HG03280 (cell line): ENCODE measurements at regions not wholly inside any gene's neighbourhood (a gene's known extent, or its start where the extent isn't known, plus 50 kb on each side); places are given as distances from the start of the nearest gene placed in this dataset.

Source experiments
- ATAC-seq: cut with Tn5 transposase; IDR thresholded peaks from one replicate; pipeline ENCODE4 v1.9.1; 2021; ENCODE audit warnings: mild to moderate bottlenecking, moderate library complexity; ENCODE audit not compliant: unreplicated experiment

DNA sequence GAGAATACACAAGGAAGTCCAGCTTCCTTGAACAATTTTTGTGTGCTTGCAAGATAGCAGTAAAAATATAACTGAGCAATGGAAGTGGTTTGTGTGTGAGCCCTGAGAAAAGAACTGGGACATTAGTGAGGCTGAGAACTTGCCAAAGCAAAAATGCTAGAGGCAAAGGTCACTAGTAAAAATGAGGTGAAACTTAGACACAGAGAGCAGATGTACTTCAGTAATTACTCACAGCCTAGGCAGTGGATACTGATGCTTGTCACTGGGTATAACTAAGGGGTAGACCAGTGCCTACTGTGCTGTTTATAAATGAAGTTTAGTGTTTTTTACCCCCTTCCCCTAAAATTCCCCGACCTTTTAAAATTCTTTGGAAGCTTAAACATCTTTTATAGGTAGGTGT is 450.1 kb downstream of the LPIN1 start:
- no peak for ATAC-seq

GRCh38 chr2:12197133-12197532 is 450.7 kb downstream of the LPIN1 start:
- ATAC-seq, result no peak

DNA sequence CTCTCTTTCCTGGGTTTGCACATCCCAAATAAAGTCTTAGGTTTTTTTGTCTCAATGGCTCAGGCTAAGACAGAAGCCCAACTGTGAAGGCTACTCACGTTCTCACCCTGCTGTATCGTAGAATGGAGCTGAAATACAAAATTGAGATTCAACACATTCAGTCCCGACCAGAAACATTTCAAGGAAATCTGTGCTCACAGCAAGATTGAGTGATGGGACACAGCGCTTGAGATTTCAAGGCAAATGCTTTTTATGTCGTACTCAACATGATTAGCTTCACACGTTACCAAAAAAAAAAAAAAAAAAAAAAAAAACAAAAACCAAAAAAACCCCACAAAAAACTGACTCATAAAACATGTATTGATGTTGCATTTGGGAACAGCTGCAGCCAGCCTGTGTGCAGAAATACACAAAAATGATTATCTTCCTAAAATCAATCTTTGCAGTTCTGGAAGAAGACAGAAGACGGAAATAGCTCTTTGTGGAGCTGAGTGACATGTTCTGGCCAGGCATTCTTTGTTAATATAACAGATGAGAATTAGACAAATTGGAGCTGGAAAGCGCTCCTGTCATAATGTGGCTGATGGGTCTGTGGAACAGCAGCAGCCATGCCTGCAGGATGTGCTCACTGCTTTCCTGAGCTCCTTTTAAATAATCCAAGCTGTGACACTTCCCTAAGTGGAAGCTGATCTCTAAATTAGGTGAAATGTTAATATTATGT is 453.2 kb downstream of the LPIN1 start:
- ATAC-seq, result no peak

DNA sequence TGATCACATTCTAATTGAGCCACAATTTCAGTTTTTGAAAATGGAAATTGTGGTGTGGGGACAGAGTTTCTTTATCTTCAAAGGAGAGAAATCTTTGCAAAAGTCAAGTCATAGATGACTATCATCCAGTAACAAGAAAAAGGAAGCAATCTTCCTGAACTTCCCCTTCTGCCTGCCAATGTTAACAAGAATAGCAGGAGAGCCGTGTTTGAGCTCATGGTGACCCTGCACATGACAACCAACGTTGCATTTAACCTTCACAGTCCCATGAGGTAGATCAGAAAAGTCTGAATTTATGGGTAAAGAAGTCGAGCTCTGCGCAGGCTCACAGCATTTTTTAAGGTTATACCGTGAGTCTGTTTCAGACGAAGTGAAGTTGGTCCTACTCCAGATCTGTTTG is 454.9 kb downstream of the LPIN1 start:
- ATAC-seq, result no peak

GRCh38 chr2:12202313-12203075 is 456.1 kb downstream of the LPIN1 start:
- ATAC-seq, result no peak

DNA sequence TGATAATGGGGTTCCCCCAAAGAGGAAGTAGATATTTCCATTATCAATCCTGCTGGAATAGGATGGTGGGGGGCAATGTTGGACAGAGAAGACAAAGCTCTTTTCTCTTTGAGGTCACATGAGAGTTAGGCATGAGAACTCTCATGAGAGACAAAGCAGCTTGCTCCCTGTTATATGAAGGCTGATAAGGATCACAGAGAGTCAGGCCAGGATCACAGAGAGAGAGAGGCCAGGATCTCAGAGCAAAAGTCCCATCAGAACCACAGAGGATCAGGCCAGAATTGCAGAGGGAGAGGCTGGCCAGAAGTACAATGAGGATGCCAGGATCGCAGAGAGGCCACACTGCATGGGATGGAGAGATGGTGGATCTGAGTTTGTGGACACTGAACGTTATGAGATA is 457.1 kb downstream of the LPIN1 start:
- no peak for ATAC-seq

DNA sequence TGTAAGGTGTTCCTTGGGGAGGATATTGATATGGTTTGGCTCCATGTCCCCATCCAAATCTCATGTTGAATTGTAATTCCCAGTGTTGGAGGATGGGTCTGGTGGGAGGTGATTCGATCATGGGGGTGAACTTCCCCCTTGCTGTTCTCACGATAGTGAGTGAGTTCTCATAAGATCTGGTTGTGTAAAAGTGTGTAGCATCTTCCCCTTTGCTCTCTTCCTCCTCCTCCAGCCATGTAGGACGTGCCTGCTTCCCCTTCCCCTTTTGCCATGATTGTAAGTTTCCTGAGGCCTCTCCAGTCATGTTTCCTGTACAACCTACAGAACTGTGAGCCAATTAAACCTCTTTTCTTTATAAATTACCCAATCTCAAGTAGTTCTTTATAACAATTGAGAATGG is 458.7 kb downstream of the LPIN1 start:
- ATAC-seq, result no peak

GRCh38 chr2:12207491-12207890 is 461.1 kb downstream of the LPIN1 start:
- ATAC-seq, result no peak

DNA sequence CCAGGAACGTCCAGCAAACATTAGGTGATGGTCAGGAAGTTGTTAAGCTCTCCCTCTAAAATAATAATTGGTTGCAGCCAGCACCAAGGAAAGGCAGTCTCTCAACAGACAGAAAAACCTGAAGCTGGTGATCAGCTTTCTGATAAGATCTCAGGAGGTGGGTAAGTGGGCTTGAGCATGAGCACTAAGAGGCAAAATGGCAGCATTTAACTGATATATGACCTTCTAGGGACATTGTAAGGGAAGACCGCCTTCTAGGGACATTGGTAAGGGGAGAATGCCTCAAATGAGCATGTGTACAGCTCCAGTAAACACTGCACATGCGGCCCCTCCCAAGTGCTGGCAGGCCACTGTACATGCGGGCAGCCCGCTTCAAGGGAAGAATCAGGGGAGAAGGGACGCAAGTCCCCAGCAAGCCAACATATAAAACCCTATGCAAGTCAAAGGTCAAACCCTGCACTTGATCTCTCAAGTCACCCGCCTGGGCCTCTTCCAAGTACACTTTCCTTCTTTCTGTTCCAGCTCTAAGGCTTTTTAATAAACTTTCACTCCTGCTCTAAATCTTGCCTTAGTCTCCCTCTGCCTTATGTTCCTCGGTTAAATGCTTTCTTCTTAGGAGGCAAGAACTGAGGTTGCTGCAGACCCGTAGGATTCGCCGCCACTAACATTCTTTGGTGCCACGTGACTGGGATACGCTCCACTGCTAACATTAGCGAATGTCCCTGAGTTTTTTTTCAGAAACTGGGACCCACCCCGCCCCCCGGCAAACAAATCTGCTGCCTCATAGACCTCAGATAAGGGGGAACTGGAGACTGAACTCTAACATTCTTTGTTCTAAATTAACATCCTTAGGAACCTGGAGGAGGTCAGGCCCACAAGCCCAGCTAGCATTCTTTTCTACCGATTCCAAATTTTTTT is 463.8 kb downstream of the LPIN1 start:
- ATAC-seq, result no peak

DNA sequence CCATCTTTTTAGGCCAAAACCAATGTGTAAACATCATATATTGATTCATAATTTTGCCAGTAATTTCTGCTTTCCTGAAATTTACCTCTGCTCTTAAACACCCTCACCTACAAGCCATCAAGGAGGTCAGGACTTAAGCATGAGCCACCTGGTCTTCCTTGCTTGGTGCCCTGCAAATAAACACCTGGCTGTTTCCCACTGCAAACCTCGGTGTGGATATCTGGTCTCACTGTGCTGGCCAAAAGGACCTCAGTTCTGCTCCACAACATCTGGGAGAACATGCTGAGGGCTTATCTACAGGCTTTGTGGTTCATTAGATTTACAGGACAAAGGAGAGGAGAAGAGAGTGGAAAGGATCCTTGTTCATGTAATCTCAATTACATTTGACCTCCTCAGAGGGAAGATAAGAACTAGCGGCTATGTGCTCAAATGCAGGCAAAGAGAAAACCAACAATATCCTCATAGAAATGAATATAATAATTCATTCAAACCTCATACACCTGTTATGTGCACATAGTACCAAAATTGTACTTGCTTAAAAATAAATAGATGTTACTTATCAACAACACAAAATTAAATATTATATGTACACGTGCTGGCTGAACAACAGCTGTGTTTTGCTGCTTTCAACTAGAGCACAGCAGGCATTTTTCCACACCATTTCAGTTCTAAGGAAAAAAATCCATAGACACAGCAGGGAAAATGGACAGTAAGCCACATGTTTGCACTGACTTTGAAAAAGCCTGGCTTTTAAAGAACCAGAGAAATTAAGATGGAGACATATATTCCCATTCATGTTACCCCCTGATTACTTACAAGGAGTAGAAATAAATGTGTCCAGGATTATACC is 465.1 kb downstream of the LPIN1 start:
- ATAC-seq, result no peak

GRCh38 chr2:12212841-12213597 is 466.6 kb downstream of the LPIN1 start:
- no peak for ATAC-seq

GRCh38 chr2:12217175-12217574 is 470.7 kb downstream of the LPIN1 start:
- ATAC-seq, result no peak

- no peak for ATAC-seq
Observed at GRCh38 chr2:12219761-12220160, 473.3 kb downstream of the LPIN1 start.

GRCh38 chr2:12221584-12221983 is 475.2 kb downstream of the LPIN1 start:
- no peak for ATAC-seq

- ATAC-seq, result no peak
Observed at GRCh38 chr2:12222554-12222953, 476.1 kb downstream of the LPIN1 start.

DNA sequence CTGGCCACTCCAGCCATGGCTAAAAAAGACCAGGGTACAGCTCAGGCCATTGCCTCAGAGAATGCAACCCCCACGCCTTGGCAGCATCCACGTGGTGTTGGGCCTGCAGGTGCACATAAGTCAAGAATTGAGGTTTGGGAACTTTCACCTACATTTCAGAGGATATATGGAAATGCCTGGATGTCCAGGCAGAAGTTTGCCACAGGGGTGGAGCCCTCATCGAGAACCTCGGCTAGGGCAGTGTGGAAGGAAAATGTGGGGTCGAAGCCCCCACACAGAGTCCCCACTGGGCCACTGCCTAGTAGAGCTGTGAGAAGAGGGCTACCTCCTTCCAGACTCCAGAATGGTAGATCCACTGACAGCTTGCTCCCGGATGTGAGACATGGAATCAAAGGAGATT is 477.3 kb downstream of the LPIN1 start:
- ATAC-seq, result no peak

DNA sequence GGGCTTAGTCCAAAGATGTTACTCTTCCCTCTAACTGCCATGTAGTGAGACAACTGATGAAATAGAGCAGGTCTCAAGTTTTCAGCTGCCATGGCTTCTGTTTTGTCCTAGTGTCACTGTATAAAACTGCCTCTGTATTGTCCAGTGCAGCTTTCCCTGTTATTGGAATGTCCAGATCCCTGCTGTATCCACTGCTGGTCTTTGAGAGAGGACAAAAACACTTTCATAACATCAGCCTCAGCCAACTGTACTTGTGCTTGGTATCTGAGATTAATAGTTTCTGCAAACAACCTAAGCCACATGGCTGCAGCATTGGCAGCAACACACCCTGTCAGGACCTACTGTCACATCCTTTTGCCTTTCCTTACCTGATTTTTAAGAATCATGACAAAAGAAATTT is 480.2 kb downstream of the LPIN1 start:
- ATAC-seq, result no peak

DNA sequence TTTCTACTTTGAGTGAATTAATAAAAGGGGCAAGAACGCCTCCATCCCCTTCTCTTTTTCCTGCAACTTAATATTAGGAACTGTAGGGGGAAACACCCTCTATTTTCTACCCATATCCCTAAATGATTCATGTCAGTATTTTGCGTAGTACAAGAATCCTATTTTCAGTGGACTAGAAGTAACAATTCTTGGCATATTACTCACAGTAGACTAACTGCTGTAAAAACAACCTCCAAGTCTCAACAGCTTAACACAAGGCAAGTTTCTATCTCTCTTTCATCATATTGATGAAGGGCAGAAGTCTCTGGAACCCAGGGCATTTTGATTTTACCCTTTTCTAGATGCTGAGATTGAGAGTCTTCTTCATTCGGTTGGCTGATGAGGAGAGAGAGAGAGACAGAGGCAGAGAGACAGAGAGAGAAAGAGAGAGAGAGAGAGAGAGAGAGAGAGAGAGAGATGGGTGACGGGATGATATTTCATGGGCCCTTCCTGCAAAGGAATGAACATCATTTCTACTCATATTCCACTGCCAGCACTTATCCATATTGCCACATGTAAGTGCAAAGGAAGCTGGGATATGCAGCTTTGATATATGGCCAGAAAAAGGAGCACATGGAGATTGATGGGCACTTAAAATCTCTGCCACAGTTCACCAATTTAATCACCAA is 481.6 kb downstream of the LPIN1 start:
- no peak for ATAC-seq

- no peak for ATAC-seq
Observed at GRCh38 chr2:12231288-12231687, 484.9 kb downstream of the LPIN1 start.
